Naive B cell (primary cell): ENCODE measurements at regions not wholly inside any gene's neighbourhood (a gene's known extent, or its start where the extent isn't known, plus 50 kb on each side); places are given as distances from the start of the nearest gene placed in this dataset.

Experiments
- ATAC-seq, 2 donors: fragments of 150-1000 bp; cut with Tn5 transposase; 2 replicates each; pipeline ENCODE4 v1.10.0; 2021; ENCODE audit warnings: low read depth in 2 of 2, mild to moderate bottlenecking in 2 of 2, moderate library complexity in 2 of 2
- DNase-seq: peaks from one replicate; pipeline ENCODE4 v3.0.0; 2022
- H3K27ac Mint-ChIP-seq, 6 donors: one replicate each; pipeline ENCODE4 v1.8.0; 2020 to 2022; ENCODE audit warnings: mild to moderate bottlenecking in 6 of 6, mixed read lengths in 6 of 6, moderate library complexity in 5 of 6, inconsistent platforms in 2 of 6
- H3K27me3 Mint-ChIP-seq, 3 donors: one replicate each; pipeline ENCODE4 v1.8.0; 2021 to 2022; ENCODE audit warnings: mixed read lengths in 3 of 3, mild to moderate bottlenecking in 1 of 3
- H3K36me3 Mint-ChIP-seq, 2 donors: one replicate each; pipeline ENCODE4 v1.8.0; 2020 to 2022; ENCODE audit warnings: mixed read lengths in 2 of 2, inconsistent platforms in 1 of 2, mild to moderate bottlenecking in 1 of 2
- H3K4me1 Mint-ChIP-seq, 3 donors: one replicate each; pipeline ENCODE4 v1.8.0; 2020 to 2022; ENCODE audit warnings: mixed read lengths in 3 of 3, inconsistent platforms in 1 of 3, mild to moderate bottlenecking in 1 of 3, moderate library complexity in 1 of 3
- H3K4me3 Mint-ChIP-seq, 8 donors: one replicate each; pipeline ENCODE4 v1.8.0; 2020 to 2022; ENCODE audit warnings: mild to moderate bottlenecking in 8 of 8, mixed read lengths in 8 of 8, moderate library complexity in 8 of 8, inconsistent platforms in 2 of 8
- H3K9me3 Mint-ChIP-seq, 7 donors: one replicate each; pipeline ENCODE4 v1.8.0; 2020 to 2022; ENCODE audit warnings: mixed read lengths in 7 of 7, mild to moderate bottlenecking in 5 of 7, inconsistent platforms in 2 of 7, moderate library complexity in 1 of 7

GRCh38 chr14:42911642-42912041 lies 1305.0 kb downstream of the LRFN5 start:
- DNase-seq (no peak), ATAC-seq (no peak)
- H3K4me1 Mint-ChIP-seq: no peaks in the 10 kb centered on the region
- H3K27ac Mint-ChIP-seq: no peak overlapping the region
- H3K9me3 Mint-ChIP-seq: peaks cover 0 to 4% (median 0%) of the 10 kb centered on the region in 7 donors
- H3K4me3 Mint-ChIP-seq: no peak overlapping the region
- no peaks in the 10 kb centered on the region for H3K36me3 Mint-ChIP-seq
- no peaks in the 10 kb centered on the region for H3K27me3 Mint-ChIP-seq

GRCh38 chr14:42909659-42910058 lies 1303.0 kb downstream of the LRFN5 start:
- DNase-seq (no peak), ATAC-seq (no peak)
- Mint-ChIP-seq H3K4me3 (no peak overlapping the region), H3K4me1 (no peaks in the 10 kb centered on the region), H3K36me3 (no peaks in the 10 kb centered on the region), H3K9me3 (peaks cover 0 to 4% (median 0%) of the 10 kb centered on the region in 7 donors), H3K27me3 (no peaks in the 10 kb centered on the region), H3K27ac (no peak overlapping the region)

DNA sequence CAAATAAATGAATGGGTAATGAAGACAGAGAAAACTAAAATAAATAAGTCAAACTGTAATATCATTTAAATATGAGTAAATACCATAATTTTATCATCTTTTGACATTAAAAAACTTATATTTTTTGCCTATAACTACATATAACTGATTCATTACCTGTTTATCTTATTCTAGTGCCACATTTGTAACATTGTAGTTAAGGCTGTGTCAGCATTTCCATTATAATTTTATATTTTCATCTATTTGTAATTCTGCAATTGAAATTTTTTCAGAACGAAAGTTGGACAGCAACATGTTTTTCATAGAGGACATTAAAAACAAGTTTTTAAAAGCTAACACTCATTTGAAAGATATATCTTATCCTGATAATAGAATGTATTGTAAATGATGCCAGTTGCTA lies 1286.5 kb downstream of the LRFN5 start:
- DNase-seq (no peak), ATAC-seq (no peak)
- no peaks in the 10 kb centered on the region for H3K4me1 Mint-ChIP-seq
- H3K27ac Mint-ChIP-seq: no peak overlapping the region
- peaks cover 0 to 7% (median 4%) of the 10 kb centered on the region in 7 donors for H3K9me3 Mint-ChIP-seq
- no peaks in the 10 kb centered on the region for H3K36me3 Mint-ChIP-seq
- H3K27me3 Mint-ChIP-seq: no peaks in the 10 kb centered on the region
- H3K4me3 Mint-ChIP-seq: no peak overlapping the region

DNA sequence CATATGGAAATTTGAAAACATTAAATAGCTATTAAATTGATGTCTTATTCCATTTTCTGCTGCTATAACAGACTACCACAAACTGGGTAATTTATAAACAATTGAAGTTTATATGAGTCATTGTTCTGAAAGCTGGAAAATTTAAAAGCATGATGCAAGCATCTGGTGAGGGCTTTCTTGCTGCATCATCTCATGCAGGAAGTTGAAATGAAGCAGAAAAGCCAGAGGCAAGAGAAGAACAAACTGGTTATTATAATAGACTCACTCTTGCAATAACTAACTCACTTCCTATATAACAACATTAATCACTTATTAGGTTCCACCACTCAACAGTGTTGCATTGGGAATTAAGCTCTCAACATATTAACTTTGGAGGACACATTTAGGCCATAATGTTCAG lies 1277.4 kb downstream of the LRFN5 start:
- DNase-seq: no peak
- H3K36me3 Mint-ChIP-seq: no peaks in the 10 kb centered on the region

DNA sequence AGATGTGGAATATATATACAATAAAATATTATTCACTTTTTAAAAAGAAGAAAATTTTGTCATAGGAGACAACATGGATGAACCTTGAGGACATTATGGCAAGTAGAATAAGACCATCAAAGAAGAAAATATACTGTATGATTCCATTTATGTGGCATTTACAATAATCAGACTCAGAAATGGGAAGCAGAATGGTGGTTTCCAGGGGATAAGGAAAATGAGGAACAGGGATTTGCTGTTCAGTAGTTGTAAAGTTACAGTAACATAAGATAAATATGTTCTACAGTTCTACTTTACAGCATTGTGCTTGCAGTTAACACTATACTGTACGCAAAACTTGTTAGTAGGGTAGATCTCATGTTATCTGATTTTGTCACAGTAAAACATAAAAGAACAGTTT lies 1271.0 kb downstream of the LRFN5 start:
- Mint-ChIP-seq H3K4me3 (no peak overlapping the region), H3K9me3 (peaks cover 0 to 3% (median 1%) of the 10 kb centered on the region in 7 donors), H3K27ac (no peak overlapping the region), H3K36me3 (no peaks in the 10 kb centered on the region), H3K4me1 (no peaks in the 10 kb centered on the region), H3K27me3 (no peaks in the 10 kb centered on the region)
- ATAC-seq (no peak), DNase-seq (no peak)

More for the DNA sequence above, 1277.4 kb downstream of the LRFN5 start:
- ATAC-seq: no peak
- H3K27ac Mint-ChIP-seq: no peak overlapping the region
- no peaks in the 10 kb centered on the region for H3K27me3 Mint-ChIP-seq
- H3K9me3 Mint-ChIP-seq: peaks cover 0 to 9% (median 4%) of the 10 kb centered on the region in 7 donors
- H3K4me1 Mint-ChIP-seq: no peaks in the 10 kb centered on the region
- H3K4me3 Mint-ChIP-seq: no peak overlapping the region

- no peaks in the 10 kb centered on the region for H3K27me3 Mint-ChIP-seq
- H3K9me3 Mint-ChIP-seq: peaks cover 0 to 2% (median 0%) of the 10 kb centered on the region in 7 donors
- H3K36me3 Mint-ChIP-seq: no peaks in the 10 kb centered on the region
- H3K4me1 Mint-ChIP-seq: no peaks in the 10 kb centered on the region
- no peak overlapping the region for H3K27ac Mint-ChIP-seq
- no peak overlapping the region for H3K4me3 Mint-ChIP-seq
- DNase-seq: no peak
- ATAC-seq: no peak
These were observed 1266.1 kb downstream of the LRFN5 start for GRCh38 chr14:42872786-42873185.

- Mint-ChIP-seq H3K9me3 (peaks cover 0 to 4% (median 0%) of the 10 kb centered on the region in 7 donors), H3K36me3 (no peaks in the 10 kb centered on the region), H3K27me3 (no peaks in the 10 kb centered on the region), H3K27ac (no peak overlapping the region), H3K4me1 (no peaks in the 10 kb centered on the region), H3K4me3 (no peak overlapping the region)
- ATAC-seq (no peak), DNase-seq (no peak)
These were observed 1263.0 kb downstream of the LRFN5 start for GRCh38 chr14:42869681-42870080.

GRCh38 chr14:42862114-42862513 lies 1255.4 kb downstream of the LRFN5 start:
- Mint-ChIP-seq H3K36me3 (no peaks in the 10 kb centered on the region), H3K27ac (no peak overlapping the region), H3K4me1 (no peaks in the 10 kb centered on the region), H3K9me3 (peaks cover 0 to 6% (median 0%) of the 10 kb centered on the region in 7 donors), H3K4me3 (no peak overlapping the region), H3K27me3 (no peaks in the 10 kb centered on the region)
- DNase-seq (no peak), ATAC-seq (no peak)

DNA sequence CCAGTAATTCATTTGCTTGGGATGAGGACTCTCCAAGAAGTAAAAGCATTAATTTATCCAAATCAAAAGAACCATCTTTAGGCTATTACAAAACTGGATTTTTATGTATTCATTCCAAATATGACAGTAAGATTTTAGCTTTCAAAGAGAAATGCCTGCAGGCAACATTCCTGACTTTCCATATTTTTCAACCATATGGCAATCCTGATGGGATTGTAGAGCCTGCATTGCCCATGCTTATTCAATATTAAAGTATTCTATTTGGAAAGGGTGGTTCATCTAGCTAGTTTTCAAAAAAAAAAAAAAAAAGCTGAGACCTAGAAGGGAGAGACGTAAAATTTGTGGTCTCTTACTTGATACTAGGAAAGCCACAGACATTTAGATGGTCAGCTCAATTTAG lies 1253.7 kb downstream of the LRFN5 start:
- no peak overlapping the region for H3K4me3 Mint-ChIP-seq
- no peak overlapping the region for H3K27ac Mint-ChIP-seq
- no peaks in the 10 kb centered on the region for H3K4me1 Mint-ChIP-seq
- no peaks in the 10 kb centered on the region for H3K27me3 Mint-ChIP-seq
- H3K9me3 Mint-ChIP-seq: peaks cover 0 to 7% (median 0%) of the 10 kb centered on the region in 7 donors
- DNase-seq (no peak), ATAC-seq (no peak)
- no peaks in the 10 kb centered on the region for H3K36me3 Mint-ChIP-seq

DNA sequence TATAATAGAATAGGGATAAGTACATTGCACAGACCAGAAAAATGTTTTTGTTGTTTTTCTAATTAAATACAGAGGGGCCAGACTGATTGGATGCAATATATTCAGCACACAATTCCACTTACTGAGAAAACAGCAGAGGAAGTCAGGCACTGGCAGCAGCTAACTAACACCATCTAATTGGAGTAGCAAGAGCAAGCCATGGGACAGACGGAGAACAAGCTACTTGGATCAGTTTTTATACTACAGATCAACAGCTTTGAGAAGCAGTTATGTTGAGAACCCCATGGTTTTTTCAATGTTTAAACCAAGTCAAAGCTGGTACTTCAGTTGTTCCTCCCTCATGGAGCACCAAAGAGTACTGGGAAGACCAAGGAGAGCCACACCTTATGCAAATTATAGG lies 1249.4 kb downstream of the LRFN5 start:
- H3K27ac Mint-ChIP-seq: no peak overlapping the region
- H3K27me3 Mint-ChIP-seq: no peaks in the 10 kb centered on the region
- H3K4me3 Mint-ChIP-seq: no peak overlapping the region
- no peaks in the 10 kb centered on the region for H3K36me3 Mint-ChIP-seq
- no peak for ATAC-seq
- peaks cover 0 to 6% (median 0%) of the 10 kb centered on the region in 7 donors for H3K9me3 Mint-ChIP-seq
- H3K4me1 Mint-ChIP-seq: no peaks in the 10 kb centered on the region
- DNase-seq: no peak

GRCh38 chr14:42855085-42855484 lies 1248.4 kb downstream of the LRFN5 start:
- no peak overlapping the region for H3K27ac Mint-ChIP-seq
- no peak for DNase-seq
- no peak for ATAC-seq
- H3K4me3 Mint-ChIP-seq: no peak overlapping the region
- no peaks in the 10 kb centered on the region for H3K4me1 Mint-ChIP-seq
- peaks cover 0 to 5% (median 0%) of the 10 kb centered on the region in 7 donors for H3K9me3 Mint-ChIP-seq
- no peaks in the 10 kb centered on the region for H3K27me3 Mint-ChIP-seq
- H3K36me3 Mint-ChIP-seq: no peaks in the 10 kb centered on the region

- DNase-seq: no peak
- Mint-ChIP-seq H3K27me3 (no peaks in the 10 kb centered on the region), H3K27ac (no peak overlapping the region), H3K9me3 (peaks cover 0 to 1% (median 0%) of the 10 kb centered on the region in 7 donors), H3K4me3 (no peak overlapping the region), H3K4me1 (no peaks in the 10 kb centered on the region), H3K36me3 (no peaks in the 10 kb centered on the region)
- ATAC-seq: no peak
These were observed 1247.4 kb downstream of the LRFN5 start for GRCh38 chr14:42854061-42854460.

DNA sequence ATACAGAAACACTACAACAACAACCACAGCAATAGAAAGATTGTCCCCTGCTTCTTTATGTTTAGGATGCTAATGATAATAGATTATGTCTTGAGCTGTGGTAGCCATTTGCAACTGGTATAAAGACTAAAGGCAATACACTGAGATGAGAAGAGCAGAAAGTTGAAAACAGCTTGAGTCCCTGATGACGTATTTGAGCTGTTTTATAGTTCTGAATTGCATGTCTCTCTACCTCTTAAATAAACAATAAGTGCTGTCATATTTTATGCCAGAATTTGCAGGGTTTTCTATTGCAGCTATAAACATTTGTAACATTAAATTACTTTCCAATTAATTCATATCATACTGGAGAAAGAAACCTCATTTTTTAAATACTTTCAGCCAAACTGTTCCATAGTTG lies 1242.0 kb downstream of the LRFN5 start:
- no peak overlapping the region for H3K4me3 Mint-ChIP-seq
- H3K27ac Mint-ChIP-seq: no peak overlapping the region
- H3K36me3 Mint-ChIP-seq: no peaks in the 10 kb centered on the region
- H3K4me1 Mint-ChIP-seq: no peaks in the 10 kb centered on the region
- peaks cover 0 to 6% (median 1%) of the 10 kb centered on the region in 7 donors for H3K9me3 Mint-ChIP-seq
- ATAC-seq (no peak), DNase-seq (no peak)
- H3K27me3 Mint-ChIP-seq: no peaks in the 10 kb centered on the region

- ATAC-seq (no peak), DNase-seq (no peak)
- H3K27ac Mint-ChIP-seq: no peak overlapping the region
- H3K4me1 Mint-ChIP-seq: no peaks in the 10 kb centered on the region
- peaks cover 0 to 5% (median 2%) of the 10 kb centered on the region in 7 donors for H3K9me3 Mint-ChIP-seq
- no peaks in the 10 kb centered on the region for H3K36me3 Mint-ChIP-seq
- no peak overlapping the region for H3K4me3 Mint-ChIP-seq
- no peaks in the 10 kb centered on the region for H3K27me3 Mint-ChIP-seq
These were observed 1208.1 kb downstream of the LRFN5 start for GRCh38 chr14:42814817-42815216.

GRCh38 chr14:42806909-42807315 lies 1200.2 kb downstream of the LRFN5 start:
- ATAC-seq (no peak), DNase-seq (no peak)
- no peak overlapping the region for H3K27ac Mint-ChIP-seq
- H3K9me3 Mint-ChIP-seq: peaks cover 0 to 4% (median 0%) of the 10 kb centered on the region in 7 donors
- no peaks in the 10 kb centered on the region for H3K27me3 Mint-ChIP-seq
- no peaks in the 10 kb centered on the region for H3K4me1 Mint-ChIP-seq
- H3K4me3 Mint-ChIP-seq: no peak overlapping the region
- H3K36me3 Mint-ChIP-seq: no peaks in the 10 kb centered on the region
